ENCODE measurements at regions not wholly inside any gene's neighbourhood (a gene's known extent, or its start where the extent isn't known, plus 50 kb on each side); places are given as distances from the start of the nearest gene placed in this dataset.

DNA sequence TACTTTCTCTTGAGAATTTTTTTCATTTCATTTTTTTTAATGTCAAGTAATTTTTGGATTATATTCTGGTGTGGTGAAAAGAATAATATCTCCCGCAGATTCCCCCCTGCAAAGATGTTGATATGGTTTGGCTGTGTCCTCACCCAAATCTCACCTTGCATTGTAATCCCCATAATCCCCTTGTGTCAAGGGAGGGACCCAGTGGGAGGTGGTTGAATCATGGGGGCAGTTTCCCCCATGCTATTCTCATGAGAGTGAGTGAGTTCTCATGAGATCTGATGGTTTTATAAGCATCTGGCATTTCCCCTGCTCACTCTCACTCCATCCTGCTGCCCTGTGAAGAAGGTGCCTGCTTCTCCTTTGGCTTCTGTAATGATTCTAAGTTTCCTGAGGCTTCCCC, 58.7 kb upstream of the PMEPA1 start:
- DNase-seq (ENCODE audit: low read depth), result no peak

DNA sequence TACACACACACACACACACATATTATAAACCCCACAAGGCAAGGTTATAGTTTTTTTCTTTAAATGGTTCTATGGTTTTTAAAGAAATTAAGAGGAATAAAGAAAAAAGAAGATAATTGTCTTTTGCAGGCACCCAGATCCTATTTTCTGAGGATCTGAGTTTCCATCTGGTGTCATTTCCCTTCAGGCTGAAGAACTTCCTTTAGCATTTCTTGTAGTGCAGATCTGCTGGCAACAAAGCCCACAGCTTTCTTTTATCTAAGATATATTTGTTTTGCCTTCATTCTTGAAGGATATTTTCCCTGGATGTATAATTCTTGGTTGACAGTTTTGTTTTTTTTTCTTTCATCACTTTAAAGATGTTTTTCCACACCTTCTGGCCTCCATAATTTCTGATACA, 57.6 kb upstream of the PMEPA1 start:
- no peak for DNase-seq (ENCODE audit: low read depth)

- no peak for DNase-seq (ENCODE audit: low read depth)
These were observed 53.4 kb upstream of the PMEPA1 start for GRCh38 chr20:57763235-57763595.

DNA sequence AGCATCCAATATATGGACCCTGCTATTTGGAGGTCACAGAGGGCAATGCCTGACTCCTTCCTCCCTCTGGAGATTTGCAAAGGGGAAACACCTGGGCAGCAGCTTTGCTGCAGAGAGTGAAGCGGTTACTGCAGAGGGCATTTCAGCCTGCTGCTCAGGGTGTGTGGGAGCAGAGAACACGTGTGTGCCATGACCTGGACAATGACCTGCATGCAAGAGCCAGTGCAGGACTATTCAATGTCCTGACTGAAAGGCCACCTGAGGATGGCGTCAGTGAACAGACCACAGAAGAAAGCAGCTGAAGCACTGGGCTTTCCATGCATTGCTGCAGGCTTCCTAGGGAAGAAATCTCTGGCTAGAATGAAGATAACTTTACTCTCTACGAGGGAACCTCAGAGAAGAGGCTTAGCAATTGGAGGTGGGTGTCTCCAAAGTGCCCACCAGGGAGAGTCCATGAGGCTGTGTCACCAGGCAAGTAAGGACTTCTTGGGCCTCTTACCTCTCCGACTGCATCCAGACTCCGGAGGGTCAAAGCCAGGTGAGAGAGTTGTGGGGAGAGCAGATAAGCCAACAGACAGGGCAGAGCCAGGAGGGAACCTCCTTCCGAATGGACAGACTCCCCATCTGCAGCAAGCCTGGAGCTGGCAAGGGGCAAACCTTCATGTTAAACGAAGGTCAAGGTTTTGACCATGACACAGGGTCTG, 52.9 kb upstream of the PMEPA1 start:
- no peak for DNase-seq (ENCODE audit: low read depth)

DNA sequence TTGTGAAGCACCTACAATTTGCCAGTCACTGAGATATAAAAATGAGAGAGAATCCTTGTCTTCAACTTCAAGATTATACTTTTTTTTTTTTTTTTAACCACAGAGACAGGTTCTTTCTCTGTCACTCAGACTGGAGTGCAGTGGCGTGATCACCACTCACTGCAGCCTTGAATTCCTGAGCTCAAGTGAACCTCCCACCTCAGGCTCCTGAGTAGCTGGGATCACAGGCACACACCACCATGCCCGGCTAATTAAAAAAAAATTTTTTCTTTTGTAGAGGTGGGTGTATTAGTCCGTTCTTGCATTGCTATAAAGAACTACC, 51.6 kb upstream of the PMEPA1 start:
- no peak for DNase-seq (ENCODE audit: low read depth)

- DNase-seq (ENCODE audit: low read depth), result peak; percentile 23
These were observed 51.0 kb upstream of the PMEPA1 start for GRCh38 chr20:57760698-57761412.

GRCh38 chr20:57759724-57760123, 49.9 kb upstream of the PMEPA1 start:
- no peak for DNase-seq (ENCODE audit: low read depth)

Measured in renal cortical epithelial cell (primary cell).